ENCODE measurements at regions not wholly inside any gene's neighbourhood (a gene's known extent, or its start where the extent isn't known, plus 50 kb on each side); places are given as distances from the start of the nearest gene placed in this dataset.
"Not testable (repeated sequence)": the region's sequence is repeated elsewhere in the genome, so short reads cannot be mapped to it uniquely, and the experiment has no call there.

DNA sequence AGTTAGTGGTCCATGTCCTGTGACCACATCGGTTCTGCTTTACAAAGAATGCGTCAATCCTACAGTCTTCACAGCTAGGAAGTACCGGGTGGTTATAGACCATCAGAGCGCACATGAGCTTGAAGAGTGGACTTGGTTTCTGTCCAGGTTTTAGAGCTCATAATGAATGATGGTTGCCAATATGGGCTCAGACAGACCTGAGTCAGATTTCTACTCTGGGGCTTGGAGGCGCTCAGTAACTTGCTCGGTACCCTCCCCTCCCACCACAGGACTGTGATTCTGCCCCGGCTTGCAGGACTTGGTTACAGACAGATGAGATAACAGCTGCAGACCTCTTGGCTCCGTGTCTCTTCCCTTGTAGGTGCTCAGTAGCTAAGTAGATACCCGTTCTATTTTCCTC, 284.7 kb downstream of the TSHZ3 start:
- H3K36me3 Mint-ChIP-seq = no peaks in the 10 kb centered on the region
- H3K4me1 Mint-ChIP-seq = no peaks in the 10 kb centered on the region
- peaks cover 0 to 40% (median 8%) of the 10 kb centered on the region in 7 donors for H3K9me3 Mint-ChIP-seq
- H3K27me3 Mint-ChIP-seq = peaks cover 0 to 1% (median 0%) of the 10 kb centered on the region in 3 donors
- H3K4me3 Mint-ChIP-seq = no peak overlapping the region
- no peak for DNase-seq
- no peak for ATAC-seq (ENCODE audit: low read depth in 2 of 2)
- no peak overlapping the region for H3K27ac Mint-ChIP-seq

DNA sequence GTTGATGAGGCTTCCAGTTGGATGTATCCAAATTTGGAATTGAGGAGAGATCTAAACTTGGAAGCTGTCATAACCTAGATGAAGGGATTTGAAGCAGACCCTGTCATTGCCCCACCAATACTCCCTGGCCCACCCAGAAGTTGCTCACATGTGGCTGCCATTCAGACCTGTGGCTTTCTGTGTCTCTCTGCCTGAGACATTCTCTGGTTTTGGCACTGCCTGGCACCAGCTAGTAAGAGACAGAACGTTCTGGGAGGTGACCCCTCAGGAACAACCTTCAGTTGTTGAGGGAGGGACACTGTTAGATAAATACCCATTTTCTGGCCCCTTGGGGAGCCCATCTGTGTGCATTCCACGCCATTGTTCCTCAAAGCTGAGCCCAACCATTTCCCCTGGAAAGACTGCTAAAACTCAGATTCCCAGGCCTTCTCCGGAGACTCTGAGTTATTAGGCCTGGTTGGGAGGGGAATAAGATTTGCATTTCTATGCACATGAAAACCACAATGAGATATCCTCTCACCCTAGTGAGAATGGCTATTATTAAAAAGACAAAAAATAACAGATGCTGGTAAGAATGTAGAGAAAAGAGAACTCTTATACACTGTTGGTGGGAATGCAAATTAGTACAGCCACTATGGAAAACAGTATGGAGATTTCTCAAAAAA, 290.4 kb downstream of the TSHZ3 start:
- Mint-ChIP-seq H3K27ac (no peak overlapping the region), H3K36me3 (no peaks in the 10 kb centered on the region), H3K27me3 (peaks cover 0 to 5% (median 0%) of the 10 kb centered on the region in 3 donors), H3K9me3 (peaks cover 0 to 42% (median 10%) of the 10 kb centered on the region in 7 donors), H3K4me3 (no peak overlapping the region), H3K4me1 (no peaks in the 10 kb centered on the region)
- no peak for DNase-seq
- ATAC-seq (ENCODE audit: low read depth in 2 of 2) = no peak

DNA sequence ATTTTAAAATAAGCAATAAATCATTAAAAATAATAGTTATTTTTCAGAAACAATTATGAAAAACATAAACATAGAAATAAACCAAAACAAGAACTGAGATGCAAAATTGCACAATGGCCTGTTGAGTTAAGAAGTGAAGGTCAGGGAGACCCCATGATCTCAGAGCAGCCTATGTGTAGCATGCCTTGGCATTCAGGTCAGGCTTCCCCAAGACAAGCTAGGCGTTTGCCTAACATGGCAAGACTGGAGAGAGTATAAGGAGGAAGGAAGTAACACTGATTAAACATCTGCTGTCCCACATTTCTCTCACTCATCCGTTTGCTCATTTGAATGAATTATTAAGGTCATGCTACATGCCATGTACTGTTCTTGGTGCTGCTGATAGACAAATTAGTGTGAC, 291.8 kb downstream of the TSHZ3 start:
- ATAC-seq (ENCODE audit: low read depth in 2 of 2) = no peak

DNA sequence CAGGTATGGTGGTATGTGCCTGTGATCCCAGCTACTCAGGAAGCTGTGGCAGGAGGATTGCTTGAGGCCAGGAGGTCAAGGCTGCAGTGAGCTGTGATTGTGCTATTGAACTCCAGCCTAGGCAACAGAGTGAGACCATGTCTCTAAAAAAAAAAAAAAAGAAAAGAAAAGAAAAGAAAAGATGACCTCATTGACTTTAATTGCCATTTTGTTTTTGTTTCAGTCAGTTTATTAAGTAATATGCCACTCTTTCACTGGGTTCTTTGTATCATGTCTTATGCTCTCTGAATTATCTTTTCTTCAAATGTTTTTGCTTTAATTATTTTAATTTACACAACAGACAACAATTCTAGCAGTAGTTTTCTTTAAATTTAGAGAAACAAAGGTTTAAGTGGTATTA, 293.8 kb downstream of the TSHZ3 start:
- ATAC-seq (ENCODE audit: low read depth in 2 of 2) (no peak), DNase-seq (no peak)
- H3K36me3 Mint-ChIP-seq = no peaks in the 10 kb centered on the region
- H3K9me3 Mint-ChIP-seq = peaks cover 0 to 20% (median 8%) of the 10 kb centered on the region in 7 donors
- no peaks in the 10 kb centered on the region for H3K4me1 Mint-ChIP-seq
- no peak overlapping the region for H3K4me3 Mint-ChIP-seq
- peaks cover 0 to 5% (median 0%) of the 10 kb centered on the region in 3 donors for H3K27me3 Mint-ChIP-seq
- no peak overlapping the region for H3K27ac Mint-ChIP-seq

More for the DNA sequence above, 291.8 kb downstream of the TSHZ3 start:
- Mint-ChIP-seq H3K9me3 (peaks cover 0 to 33% (median 10%) of the 10 kb centered on the region in 7 donors), H3K27ac (no peak overlapping the region), H3K27me3 (peaks cover 0 to 5% (median 0%) of the 10 kb centered on the region in 3 donors), H3K4me3 (no peak overlapping the region), H3K36me3 (no peaks in the 10 kb centered on the region), H3K4me1 (no peaks in the 10 kb centered on the region)
- no peak for DNase-seq

DNA sequence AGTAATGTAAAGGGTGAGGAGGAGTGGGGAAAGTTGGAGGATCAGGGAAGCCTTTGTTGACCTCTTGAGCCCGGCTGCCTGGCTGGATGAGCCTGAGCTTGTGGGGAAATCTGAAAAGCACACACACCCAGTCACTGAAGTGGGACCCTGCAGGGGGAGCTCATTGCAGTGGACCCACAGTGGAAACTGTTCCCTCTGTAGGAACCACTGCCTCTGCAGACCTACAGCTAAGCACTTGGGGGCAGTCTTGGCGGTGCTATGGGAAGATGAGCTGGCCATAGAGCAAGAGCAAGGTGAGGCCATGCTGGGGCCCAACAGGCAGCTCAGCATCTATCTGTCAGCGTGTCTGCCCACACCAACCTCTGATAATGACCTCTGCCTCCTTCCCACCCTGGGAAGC, 294.8 kb downstream of the TSHZ3 start:
- no peak overlapping the region for H3K27ac Mint-ChIP-seq
- H3K27me3 Mint-ChIP-seq = peaks cover 0 to 3% (median 0%) of the 10 kb centered on the region in 3 donors
- no peaks in the 10 kb centered on the region for H3K36me3 Mint-ChIP-seq
- no peak for ATAC-seq (ENCODE audit: low read depth in 2 of 2)
- no peak overlapping the region for H3K4me3 Mint-ChIP-seq
- DNase-seq = no peak
- H3K4me1 Mint-ChIP-seq = no peaks in the 10 kb centered on the region
- H3K9me3 Mint-ChIP-seq = peaks cover 0 to 13% (median 6%) of the 10 kb centered on the region in 7 donors

DNA sequence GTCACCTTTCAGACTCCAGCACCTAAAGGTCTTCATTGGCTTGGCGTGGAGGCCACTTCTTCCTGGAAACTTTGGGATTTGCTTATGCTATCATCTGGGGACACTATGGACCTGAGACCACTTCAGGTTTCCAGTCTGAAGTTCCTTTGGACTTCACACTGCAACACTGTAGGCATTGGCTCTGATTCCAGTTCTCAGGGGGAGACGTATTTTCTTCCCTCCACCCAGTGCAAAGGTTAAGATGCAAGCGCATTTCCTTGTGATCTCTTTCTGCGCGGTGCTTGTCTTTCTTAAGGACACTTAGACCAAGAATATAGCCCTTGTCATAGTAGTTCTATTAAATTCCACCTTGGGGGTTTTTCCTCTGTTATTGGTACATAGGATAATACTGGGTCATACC, 299.8 kb downstream of the TSHZ3 start:
- ATAC-seq (ENCODE audit: low read depth in 2 of 2) (no peak), DNase-seq (no peak)
- Mint-ChIP-seq H3K36me3 (no peaks in the 10 kb centered on the region), H3K9me3 (peaks cover 0 to 9% (median 3%) of the 10 kb centered on the region in 7 donors), H3K4me3 (no peak overlapping the region), H3K27ac (no peak overlapping the region), H3K27me3 (no peaks in the 10 kb centered on the region), H3K4me1 (no peaks in the 10 kb centered on the region)

DNA sequence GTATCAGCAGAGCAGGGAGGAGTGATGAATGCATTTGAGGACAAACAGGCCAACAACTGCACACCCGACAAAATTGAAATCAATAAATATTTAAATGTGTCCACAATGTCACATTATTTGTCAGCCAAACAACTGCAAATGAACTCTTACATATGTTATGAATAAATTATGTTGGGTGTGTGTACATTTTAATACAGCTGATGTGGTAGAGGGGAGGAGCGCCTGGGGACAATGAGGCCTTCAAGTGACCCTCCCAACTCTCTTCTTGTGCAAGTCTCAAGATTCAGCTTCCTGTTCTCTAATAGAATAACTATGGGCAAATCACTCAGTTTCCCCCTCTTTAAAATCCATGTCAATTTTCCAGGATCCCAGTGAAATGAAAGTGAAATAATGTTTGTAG, 303.2 kb downstream of the TSHZ3 start:
- Mint-ChIP-seq H3K9me3 (peaks cover 0 to 4% (median 2%) of the 10 kb centered on the region in 7 donors), H3K4me3 (no peak overlapping the region), H3K36me3 (no peaks in the 10 kb centered on the region), H3K4me1 (no peaks in the 10 kb centered on the region), H3K27ac (no peak overlapping the region), H3K27me3 (no peaks in the 10 kb centered on the region)
- no peak for ATAC-seq (ENCODE audit: low read depth in 2 of 2)
- no peak for DNase-seq

DNA sequence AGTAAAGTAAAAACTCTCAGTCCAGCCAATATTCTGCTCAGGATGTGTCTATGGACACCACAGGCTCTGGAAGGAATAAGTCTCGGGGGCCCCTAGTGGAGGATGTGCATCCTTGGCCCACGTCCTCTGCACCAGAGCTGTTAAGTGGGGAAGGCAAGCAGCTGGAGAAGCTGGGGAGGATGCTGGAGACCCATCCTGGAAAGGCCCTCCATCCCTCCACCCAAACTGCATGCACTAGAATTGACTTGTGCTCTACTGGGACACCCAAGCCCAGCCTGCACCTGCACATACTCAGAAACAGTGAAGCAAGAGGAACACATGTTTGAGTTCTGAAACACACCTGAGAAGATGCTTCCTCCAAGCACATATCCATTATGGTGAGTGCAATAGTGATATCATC, 307.8 kb downstream of the TSHZ3 start:
- H3K27me3 Mint-ChIP-seq = no peaks in the 10 kb centered on the region
- H3K27ac Mint-ChIP-seq = no peak overlapping the region
- no peaks in the 10 kb centered on the region for H3K4me1 Mint-ChIP-seq
- ATAC-seq (ENCODE audit: low read depth in 2 of 2) = no peak
- H3K36me3 Mint-ChIP-seq = no peaks in the 10 kb centered on the region
- DNase-seq = no peak
- H3K4me3 Mint-ChIP-seq = no peak overlapping the region
- peaks cover 0 to 5% (median 3%) of the 10 kb centered on the region in 7 donors for H3K9me3 Mint-ChIP-seq

DNA sequence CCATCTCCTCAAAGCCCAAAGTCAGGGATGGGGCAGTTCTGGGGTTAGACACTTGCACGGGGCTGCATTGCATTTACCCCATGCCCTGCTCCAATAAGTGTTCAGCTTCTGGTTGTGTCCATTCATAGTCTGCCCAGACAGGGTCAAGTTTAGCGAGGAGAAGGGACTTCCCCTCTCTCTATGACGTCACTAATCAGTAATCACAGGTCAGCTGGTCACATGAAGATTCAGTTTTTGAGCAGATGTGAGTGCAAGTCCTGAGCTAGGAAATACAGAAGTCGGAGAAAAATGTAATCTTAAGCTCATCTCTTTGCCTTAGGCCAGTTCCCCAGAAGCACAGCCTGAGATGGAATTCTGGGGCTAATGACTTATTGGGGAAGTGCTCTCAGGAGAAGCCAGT, 310.1 kb downstream of the TSHZ3 start:
- no peaks in the 10 kb centered on the region for H3K36me3 Mint-ChIP-seq
- ATAC-seq (ENCODE audit: low read depth in 2 of 2) (no peak), DNase-seq (no peak)
- H3K27me3 Mint-ChIP-seq = no peaks in the 10 kb centered on the region
- H3K4me3 Mint-ChIP-seq = no peak overlapping the region
- H3K27ac Mint-ChIP-seq = no peak overlapping the region
- H3K4me1 Mint-ChIP-seq = no peaks in the 10 kb centered on the region
- H3K9me3 Mint-ChIP-seq = peaks cover 0 to 9% (median 4%) of the 10 kb centered on the region in 7 donors

DNA sequence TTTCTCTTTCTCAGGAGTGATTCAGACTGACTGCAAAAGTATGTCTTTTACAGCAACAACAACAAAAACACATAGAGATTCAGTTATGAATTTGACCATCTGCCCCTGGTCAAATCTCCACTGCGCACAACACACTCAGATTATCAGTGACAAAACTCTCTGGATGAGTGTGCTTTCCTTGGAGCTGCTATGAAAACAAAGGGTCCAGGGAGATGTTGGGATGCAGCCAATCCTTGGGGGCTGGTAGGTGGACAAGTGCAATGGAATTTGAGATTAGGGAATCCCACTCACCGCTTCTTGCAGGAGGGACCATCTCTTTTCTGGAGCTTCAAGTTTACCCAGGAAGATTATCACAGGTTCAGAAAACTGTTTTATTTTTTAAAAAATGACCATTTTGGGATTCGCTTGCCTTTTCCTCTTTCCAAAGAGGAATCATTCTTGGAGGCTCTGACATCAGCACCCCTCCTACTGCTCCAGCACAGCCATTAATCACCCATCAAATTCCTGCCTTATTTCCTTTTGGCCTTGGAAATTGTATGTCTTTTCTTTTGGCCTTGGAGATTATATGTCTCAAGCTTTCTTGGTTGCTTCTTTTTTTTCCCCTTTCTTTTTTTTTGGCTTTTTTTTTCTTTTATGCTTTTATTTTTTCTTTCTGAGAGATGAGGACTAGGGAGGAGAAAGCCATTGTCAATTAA, 311.8 kb downstream of the TSHZ3 start:
- Mint-ChIP-seq H3K27ac (no peak overlapping the region), H3K36me3 (no peaks in the 10 kb centered on the region), H3K9me3 (peaks cover 0 to 10% (median 4%) of the 10 kb centered on the region in 7 donors), H3K4me3 (no peak overlapping the region), H3K4me1 (no peaks in the 10 kb centered on the region), H3K27me3 (no peaks in the 10 kb centered on the region)
- DNase-seq = no peak
- ATAC-seq (ENCODE audit: low read depth in 2 of 2) = no peak

DNA sequence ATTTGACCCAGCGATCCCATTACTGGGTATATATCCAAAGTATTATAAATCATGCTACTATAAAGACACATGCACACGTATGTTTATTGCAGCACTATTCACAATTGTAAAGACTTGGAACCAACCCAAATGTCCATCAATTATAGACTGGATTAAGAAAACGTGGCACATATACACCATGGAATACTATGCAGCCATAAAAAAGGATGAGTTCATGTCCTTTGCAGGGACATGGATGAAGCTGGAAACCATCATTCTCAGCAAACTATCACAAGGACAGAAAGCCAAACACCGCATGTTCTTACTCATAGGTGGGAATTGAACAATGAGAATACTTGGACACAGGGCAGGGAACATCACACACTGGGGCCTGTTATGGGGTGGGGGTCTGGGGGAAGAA, 317.8 kb downstream of the TSHZ3 start:
- H3K4me3 Mint-ChIP-seq; H3K27me3 Mint-ChIP-seq; ATAC-seq (ENCODE audit: low read depth in 2 of 2); H3K4me1 Mint-ChIP-seq; H3K27ac Mint-ChIP-seq; DNase-seq; H3K36me3 Mint-ChIP-seq: not testable (repeated sequence)
- peaks cover 0 to 29% (median 7%) of the 10 kb centered on the region in 7 donors for H3K9me3 Mint-ChIP-seq

DNA sequence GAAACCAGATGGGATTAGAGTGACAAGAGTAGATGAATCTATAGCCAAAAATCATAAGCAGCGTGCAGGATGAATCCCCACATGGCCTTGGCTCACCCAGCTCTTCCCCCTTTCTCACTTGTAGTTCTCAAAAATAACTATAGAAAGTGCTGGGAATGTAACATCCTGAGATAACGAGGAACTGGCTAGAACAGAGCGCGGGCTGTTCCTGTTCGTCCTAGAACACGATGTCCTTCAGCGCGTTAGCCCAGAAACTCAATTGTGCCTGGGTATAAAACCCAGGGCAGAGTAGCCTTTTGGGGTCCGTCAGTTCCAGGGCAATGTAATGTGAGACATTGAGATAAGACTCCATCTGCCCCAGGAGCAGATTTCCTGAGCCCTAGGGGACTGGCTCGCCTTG, 326.2 kb downstream of the TSHZ3 start:
- no peak for DNase-seq
- H3K27me3 Mint-ChIP-seq = no peaks in the 10 kb centered on the region
- no peak for ATAC-seq (ENCODE audit: low read depth in 2 of 2)

DNA sequence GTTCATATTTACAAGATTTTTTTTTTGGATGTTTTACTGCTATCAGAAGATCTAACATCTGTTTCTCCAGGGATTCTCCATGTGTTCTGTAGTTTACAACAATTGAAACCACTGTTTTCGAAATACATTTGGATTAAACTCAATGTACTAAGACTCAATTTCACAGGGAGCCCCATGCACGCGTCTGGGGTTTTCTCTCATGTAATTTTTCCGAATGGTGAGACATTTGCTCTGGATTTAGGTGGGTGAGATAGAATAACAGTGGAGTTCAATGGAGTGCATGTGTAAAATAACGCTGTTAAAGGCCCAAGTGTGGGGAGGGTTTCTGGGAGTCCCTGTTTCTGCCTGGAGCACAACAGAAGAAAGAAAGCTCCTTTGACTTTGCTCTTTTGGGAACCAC, 330.3 kb downstream of the TSHZ3 start:
- DNase-seq = no peak
- Mint-ChIP-seq H3K27ac (no peak overlapping the region), H3K9me3 (peaks cover 0 to 14% (median 10%) of the 10 kb centered on the region in 7 donors), H3K4me3 (no peak overlapping the region), H3K27me3 (no peaks in the 10 kb centered on the region), H3K36me3 (peaks cover 0 to 6% of the 10 kb centered on the region in 2 donors), H3K4me1 (no peaks in the 10 kb centered on the region)
- ATAC-seq (ENCODE audit: low read depth in 2 of 2) = no peak

More for the DNA sequence above, 326.2 kb downstream of the TSHZ3 start:
- peaks cover 4 to 23% (median 9%) of the 10 kb centered on the region in 7 donors for H3K9me3 Mint-ChIP-seq
- no peaks in the 10 kb centered on the region for H3K4me1 Mint-ChIP-seq
- H3K36me3 Mint-ChIP-seq = no peaks in the 10 kb centered on the region
- H3K27ac Mint-ChIP-seq = no peak overlapping the region
- H3K4me3 Mint-ChIP-seq = no peak overlapping the region

DNA sequence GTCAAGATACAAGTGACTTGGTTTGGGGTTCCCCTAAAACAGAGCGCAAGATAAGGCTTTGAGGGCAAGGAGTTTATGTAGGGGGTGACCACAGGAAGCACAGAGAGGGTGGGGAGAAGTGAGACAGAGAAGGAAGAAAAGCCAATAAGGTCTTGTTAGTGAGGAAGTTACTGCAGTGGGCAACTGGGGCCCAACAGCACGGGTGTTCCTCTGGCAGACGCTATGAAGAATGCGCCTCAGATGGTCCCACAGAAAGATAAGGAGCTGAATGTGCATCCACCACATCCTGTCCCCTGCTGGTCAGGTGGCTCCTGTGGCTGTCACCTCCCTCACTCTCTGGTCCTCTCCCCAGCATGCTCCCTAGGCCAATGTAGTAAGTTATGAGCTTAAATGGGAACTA, 333.5 kb downstream of the TSHZ3 start:
- no peak overlapping the region for H3K27ac Mint-ChIP-seq

More for the DNA sequence above, 333.5 kb downstream of the TSHZ3 start:
- H3K4me3 Mint-ChIP-seq = no peak overlapping the region
- peaks cover 0 to 7% of the 10 kb centered on the region in 2 donors for H3K36me3 Mint-ChIP-seq
- peaks cover 0 to 8% (median 5%) of the 10 kb centered on the region in 7 donors for H3K9me3 Mint-ChIP-seq
- ATAC-seq (ENCODE audit: low read depth in 2 of 2) (no peak), DNase-seq (no peak)
- no peaks in the 10 kb centered on the region for H3K27me3 Mint-ChIP-seq
- H3K4me1 Mint-ChIP-seq = no peaks in the 10 kb centered on the region

All from naive B cell (primary cell).